Keratinocyte (primary cell): ENCODE measurements at regions not wholly inside any gene's neighbourhood (a gene's known extent, or its start where the extent isn't known, plus 50 kb on each side); places are given as distances from the start of the nearest gene placed in this dataset.

Experiments
- CTCF ChIP-seq, 3 experiments: IDR thresholded peaks in 1 of 3; conservative IDR thresholded peaks in 1 of 3; optimal IDR thresholded peaks in 1 of 3; 2 replicates in 2 of 3; 3 replicates in 1 of 3; pipeline versions ENCODE3 to v1.5.1; 2011; ENCODE audit warnings: low read length in 3 of 3, mild to moderate bottlenecking in 3 of 3, moderate library complexity in 2 of 3, control low read depth in 1 of 3, inconsistent platforms in 1 of 3; ENCODE audit not compliant: insufficient read depth in 2 of 3; ENCODE audit errors: extremely low read depth in 1 of 3
- EZH2 ChIP-seq: IDR thresholded peaks from one replicate; pipeline ENCODE4 v1.6.1; 2012; ENCODE audit warnings: inconsistent platforms, mild to moderate bottlenecking, low read length, moderate library complexity

- TF ChIP-seq EZH2 (no peak), CTCF (optimal IDR thresholded peaks at IDR 0.05 in 1 of 3, IDR thresholded peaks at IDR 0.05 in 1 of 3, conservative IDR thresholded peaks at IDR 0.05 in 1 of 3; ENCODE audit: extremely low read depth in 1 of 3, insufficient read depth in 2 of 3, low read length in 3 of 3) (no peak)
Measured at GRCh38 chr12:25361511-25361910, 110.8 kb upstream of the KRAS start.
